Endothelial cell (in vitro differentiated cells): ENCODE measurements at regions not wholly inside any gene's neighbourhood (a gene's known extent, or its start where the extent isn't known, plus 50 kb on each side); places are given as distances from the start of the nearest gene placed in this dataset.
"Not testable (repeated sequence)": the region's sequence is repeated elsewhere in the genome, so short reads cannot be mapped to it uniquely, and the experiment has no call there.

Experiments
- DNase-seq: peaks from one replicate; pipeline ENCODE4 v3.0.0; 2021; ENCODE audit warnings: low spot score
- H3K27ac Mint-ChIP-seq: one replicate; pipeline ENCODE4 v1.8.0; 2021; ENCODE audit warnings: mixed read lengths, inconsistent platforms; ENCODE audit not compliant: unreplicated experiment
- H3K27me3 Mint-ChIP-seq: one replicate; pipeline ENCODE4 v1.8.0; 2021; ENCODE audit warnings: mild to moderate bottlenecking, moderate library complexity, mixed read lengths, inconsistent platforms; ENCODE audit not compliant: unreplicated experiment
- H3K36me3 Mint-ChIP-seq: one replicate; pipeline ENCODE4 v1.8.0; 2021; ENCODE audit warnings: mild to moderate bottlenecking, low read depth, mixed read lengths, inconsistent platforms; ENCODE audit not compliant: unreplicated experiment
- H3K4me1 Mint-ChIP-seq: one replicate; pipeline ENCODE4 v1.8.0; 2021; ENCODE audit warnings: mild to moderate bottlenecking, mixed read lengths, inconsistent platforms; ENCODE audit not compliant: unreplicated experiment
- H3K4me3 Mint-ChIP-seq: one replicate; pipeline ENCODE4 v1.8.0; 2021; ENCODE audit warnings: mild to moderate bottlenecking, mixed read lengths, inconsistent platforms; ENCODE audit not compliant: unreplicated experiment
- H3K9me3 Mint-ChIP-seq: one replicate; pipeline ENCODE4 v1.8.0; 2021; ENCODE audit warnings: mixed read lengths, inconsistent platforms; ENCODE audit not compliant: unreplicated experiment
- CTCF ChIP-seq: fragments of 200-600 bp; sonication (generic); IDR thresholded peaks from one replicate; pipeline ENCODE4 v1.5.0; 2021; ENCODE audit warnings: antibody characterized with exemption; ENCODE audit not compliant: unreplicated experiment

GRCh38 chr11:69220561-69221051 is 64.9 kb downstream of the SMIM38 start:
- TF ChIP-seq CTCF, result no peak
- H3K4me3 Mint-ChIP-seq, result no peak overlapping the region
- no peaks in the 10 kb centered on the region for H3K9me3 Mint-ChIP-seq
- no peaks in the 10 kb centered on the region for H3K4me1 Mint-ChIP-seq
- H3K36me3 Mint-ChIP-seq, result no peaks in the 10 kb centered on the region
- H3K27ac Mint-ChIP-seq, result no peak overlapping the region
- no peak for DNase-seq
- H3K27me3 Mint-ChIP-seq, result no peaks in the 10 kb centered on the region

- Mint-ChIP-seq H3K36me3 (no peaks in the 10 kb centered on the region), H3K9me3 (no peaks in the 10 kb centered on the region), H3K27ac (no peak overlapping the region), H3K4me1 (no peaks in the 10 kb centered on the region), H3K27me3 (no peaks in the 10 kb centered on the region), H3K4me3 (no peak overlapping the region)
- no peak for DNase-seq
- TF ChIP-seq CTCF, result no peak
These were observed 65.4 kb downstream of the SMIM38 start for GRCh38 chr11:69221086-69221485.

- H3K4me3 Mint-ChIP-seq, H3K27ac Mint-ChIP-seq, H3K4me1 Mint-ChIP-seq, H3K36me3 Mint-ChIP-seq, H3K9me3 Mint-ChIP-seq, DNase-seq, H3K27me3 Mint-ChIP-seq: not testable (repeated sequence)
These were observed 65.9 kb downstream of the SMIM38 start for GRCh38 chr11:69221636-69222035.

GRCh38 chr11:69227271-69227670 is 66.7 kb upstream of the MYEOV start:
- Mint-ChIP-seq H3K4me3 (no peak overlapping the region), H3K9me3 (no peaks in the 10 kb centered on the region), H3K4me1 (no peaks in the 10 kb centered on the region), H3K27me3 (peaks cover 4% of the 10 kb centered on the region), H3K27ac (no peak overlapping the region), H3K36me3 (no peaks in the 10 kb centered on the region)
- no peak for DNase-seq
- no peak for TF ChIP-seq CTCF

- H3K27me3 Mint-ChIP-seq, result peaks cover 5% of the 10 kb centered on the region
- no peak for TF ChIP-seq CTCF
- H3K4me3 Mint-ChIP-seq, result no peak overlapping the region
- DNase-seq, result no peak
- H3K9me3 Mint-ChIP-seq, result no peaks in the 10 kb centered on the region
- no peaks in the 10 kb centered on the region for H3K4me1 Mint-ChIP-seq
- no peaks in the 10 kb centered on the region for H3K36me3 Mint-ChIP-seq
- no peak overlapping the region for H3K27ac Mint-ChIP-seq
These were observed 64.4 kb upstream of the MYEOV start for GRCh38 chr11:69229511-69229910.
